CD4-positive, alpha-beta T cell treated with Interleukin-1 beta for 1 hour (primary cell): ENCODE measurements at regions not wholly inside any gene's neighbourhood (a gene's known extent, or its start where the extent isn't known, plus 50 kb on each side); places are given as distances from the start of the nearest gene placed in this dataset.

Source experiments
- DNase-seq, 2 donors: peaks; one replicate each; pipeline ENCODE4 v3.0.0-alpha.2; 2020 to 2022

DNA sequence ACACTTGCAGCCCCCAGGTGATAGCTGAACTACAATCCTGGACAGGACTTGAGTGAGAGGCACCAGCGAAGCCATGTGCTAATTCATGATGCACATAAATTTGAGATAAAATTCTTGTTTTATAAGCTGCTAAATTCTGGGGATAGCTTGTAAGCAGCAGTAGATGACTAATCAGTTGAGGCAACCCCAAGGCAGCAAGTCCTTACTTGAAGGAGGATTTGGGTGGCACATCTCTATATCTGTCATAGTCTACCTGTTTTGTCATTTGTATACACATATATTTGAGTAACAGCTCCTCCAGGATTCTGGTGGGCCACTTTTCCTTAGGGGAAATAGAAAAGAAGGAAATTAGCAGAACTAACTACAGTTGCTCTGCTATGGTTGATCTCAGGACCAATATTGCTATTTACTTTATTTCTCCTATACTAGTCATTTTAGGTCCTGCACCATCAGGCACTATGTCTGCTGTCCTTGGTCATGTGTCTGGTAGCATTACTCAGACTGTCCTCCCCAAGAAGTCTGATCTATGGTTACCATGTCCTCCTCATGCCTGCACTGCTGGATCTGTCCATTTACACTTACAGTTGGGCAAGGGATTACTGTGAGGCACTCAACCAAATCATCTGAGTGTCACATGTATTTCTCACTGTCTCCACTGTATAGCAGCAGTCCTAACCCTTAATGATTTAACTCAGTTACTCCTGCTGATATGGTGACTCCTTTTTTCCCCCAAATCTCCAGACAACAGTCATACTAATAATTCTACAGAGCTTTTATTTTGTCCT is 436.0 kb upstream of the CWC22 start:
- DNase-seq, result no peak

DNA sequence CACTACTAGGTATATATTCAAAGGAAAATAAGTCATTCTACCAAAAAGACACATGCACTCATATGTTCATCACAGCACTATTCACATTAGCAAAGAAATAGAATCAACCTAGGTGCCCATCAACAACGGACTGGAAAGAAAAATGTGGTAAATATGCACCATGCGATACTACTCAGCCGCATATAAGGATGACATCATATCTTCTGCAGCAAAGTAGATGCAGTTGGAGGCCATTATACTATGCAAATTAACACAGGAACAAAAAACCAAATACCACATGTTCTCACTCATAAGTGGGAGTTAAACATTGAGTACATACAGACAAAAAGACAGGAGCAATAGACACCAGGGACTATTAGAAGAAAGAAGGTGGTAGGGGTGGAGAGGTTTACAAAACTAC is 412.1 kb upstream of the CWC22 start:
- no peak for DNase-seq

DNA sequence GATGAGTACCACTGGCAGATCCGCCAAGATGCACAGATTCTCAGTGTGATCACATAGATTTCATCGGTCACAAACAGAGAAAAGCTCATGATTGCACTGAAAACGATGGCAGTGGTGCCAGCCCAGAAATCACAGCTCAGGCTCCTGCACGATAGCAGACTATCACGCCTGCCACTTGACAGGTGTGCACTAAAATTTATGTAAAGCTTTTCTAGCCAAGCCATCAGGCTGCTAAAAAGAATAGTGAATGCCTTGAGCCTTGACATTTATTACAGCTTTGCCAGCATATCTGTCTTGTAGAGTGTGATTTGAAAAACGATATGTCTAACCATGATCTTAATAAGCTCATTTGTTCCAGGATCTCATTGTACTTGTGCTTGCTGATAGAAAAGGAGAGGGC is 409.5 kb upstream of the CWC22 start:
- DNase-seq, result no peak

- DNase-seq, result no peak
Measured at GRCh38 chr2:180413336-180413735, 406.2 kb upstream of the CWC22 start.

GRCh38 chr2:180412219-180412618 is 405.1 kb upstream of the CWC22 start:
- DNase-seq, result no peak

DNA sequence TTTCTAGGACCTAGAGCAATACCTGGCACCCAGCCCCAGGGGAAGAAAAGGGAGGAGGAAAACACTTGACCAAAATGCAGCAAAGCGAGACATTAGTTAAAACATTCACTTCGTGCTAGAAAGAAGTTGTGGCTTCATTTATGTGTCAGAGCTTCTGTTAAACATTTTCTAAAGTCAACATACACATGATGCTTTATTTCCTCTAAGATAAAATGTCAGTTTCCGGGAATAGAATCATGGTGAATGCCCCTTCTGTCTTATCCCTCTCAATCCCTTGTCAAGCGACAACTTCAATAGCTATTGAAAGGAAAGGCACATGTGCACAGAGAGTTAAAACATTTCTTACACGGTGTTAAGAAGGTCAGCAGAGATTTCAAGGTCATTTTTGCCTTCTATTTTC is 404.6 kb upstream of the CWC22 start:
- no peak for DNase-seq

DNA sequence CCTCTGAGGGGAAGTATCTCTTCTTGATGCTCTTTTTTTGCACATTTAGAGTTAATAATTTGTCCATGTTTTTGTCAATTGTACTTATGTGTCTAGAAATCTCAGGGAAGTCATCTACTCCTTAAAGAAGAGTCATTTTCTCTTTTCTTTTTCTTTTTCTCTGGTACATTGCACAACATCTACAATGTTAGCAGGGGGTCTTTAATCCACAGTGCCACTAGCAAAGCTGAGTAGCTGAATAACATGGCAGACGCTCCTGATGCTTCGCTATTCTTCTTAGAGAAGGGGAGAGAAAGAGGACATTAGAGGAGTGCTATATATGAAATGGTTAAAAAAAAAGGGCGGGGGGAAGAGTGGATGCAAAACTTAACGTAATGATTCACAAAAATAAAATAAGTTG is 399.6 kb upstream of the CWC22 start:
- DNase-seq, result no peak

DNA sequence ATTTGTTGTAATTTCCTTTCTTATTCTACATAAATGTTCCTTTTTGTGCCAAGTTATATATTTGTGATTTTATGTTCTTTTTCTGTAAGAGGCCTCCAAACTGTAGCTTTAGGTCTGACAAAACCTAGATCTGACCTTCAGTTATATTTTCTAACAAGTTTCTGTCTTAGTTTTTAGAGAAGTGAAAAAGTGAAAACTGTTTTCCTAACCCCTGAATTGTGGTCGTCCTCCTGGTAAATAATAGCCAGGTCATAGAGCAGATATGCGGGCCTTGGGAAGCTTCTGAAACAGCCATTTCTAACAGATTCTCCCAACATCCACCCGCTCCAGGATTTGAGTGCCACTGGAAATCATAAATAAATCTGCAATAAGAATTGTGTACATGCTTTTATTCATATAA is 398.4 kb upstream of the CWC22 start:
- DNase-seq, result no peak

DNA sequence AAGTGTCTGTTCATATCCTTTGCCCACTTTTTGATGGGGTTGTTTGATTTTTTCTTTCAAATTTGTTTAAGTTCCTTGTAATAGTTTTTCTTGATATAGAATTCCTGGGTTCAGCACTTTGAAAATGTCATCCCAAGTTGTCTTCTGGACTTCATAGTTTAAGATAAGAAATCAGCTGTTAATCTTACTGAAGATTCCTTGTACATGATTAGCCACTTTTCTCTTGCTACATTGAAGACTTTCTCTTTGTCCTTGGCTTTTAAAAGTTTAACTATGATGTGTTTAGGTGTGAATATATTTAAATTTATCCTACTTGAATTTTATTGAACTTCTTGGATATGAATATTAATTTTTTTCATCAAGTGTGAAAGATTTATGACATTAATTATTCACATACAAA is 387.2 kb upstream of the CWC22 start:
- no peak for DNase-seq

GRCh38 chr2:180385601-180386201 is 378.6 kb upstream of the CWC22 start:
- no peak for DNase-seq

DNA sequence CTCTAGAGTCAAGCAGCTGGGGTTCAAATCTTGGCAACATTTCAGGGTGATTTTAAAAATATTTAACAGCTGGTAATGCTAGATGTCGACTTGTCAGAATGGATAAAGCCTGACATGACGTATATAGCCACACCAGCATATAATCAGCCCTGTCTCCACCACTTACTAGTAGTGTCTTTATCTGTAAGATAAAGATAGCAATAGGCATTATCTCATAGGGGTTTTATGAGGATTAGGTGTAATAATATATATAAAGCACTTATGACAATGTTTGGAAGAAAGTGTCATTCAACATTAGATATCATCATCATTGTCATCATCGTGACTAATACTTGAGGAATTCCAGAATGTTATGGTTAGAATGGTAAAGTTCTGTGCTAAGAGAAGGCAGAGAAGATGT is 369.0 kb upstream of the CWC22 start:
- DNase-seq, result no peak

- no peak for DNase-seq
Measured at GRCh38 chr2:180374502-180375281, 367.6 kb upstream of the CWC22 start.

- DNase-seq, result no peak
Measured at GRCh38 chr2:180370511-180371205, 363.6 kb upstream of the CWC22 start.

GRCh38 chr2:180368881-180369280 is 361.8 kb upstream of the CWC22 start:
- DNase-seq, result no peak

GRCh38 chr2:180367815-180368214 is 360.7 kb upstream of the CWC22 start:
- DNase-seq, result no peak

- DNase-seq, result no peak
Measured at GRCh38 chr2:180366481-180366880, 359.4 kb upstream of the CWC22 start.

- no peak for DNase-seq
Measured at GRCh38 chr2:180364719-180365118, 357.6 kb upstream of the CWC22 start.

DNA sequence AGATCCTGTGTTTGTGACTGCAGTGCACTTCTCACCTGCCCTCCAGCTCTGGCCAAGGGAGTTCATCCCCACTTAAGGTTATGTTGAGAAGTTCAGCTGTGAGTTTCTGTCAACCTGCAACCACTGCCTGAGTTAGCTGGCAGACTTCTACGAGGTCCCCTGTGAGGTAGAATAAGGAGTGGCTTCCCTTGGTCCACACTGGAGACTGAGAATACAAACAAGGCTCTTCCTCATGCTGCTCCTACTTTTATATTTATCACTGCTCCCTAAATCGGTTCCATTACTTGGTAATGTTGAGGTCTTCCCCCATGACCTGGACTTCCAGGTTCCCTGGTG is 353.2 kb upstream of the CWC22 start:
- no peak for DNase-seq

DNA sequence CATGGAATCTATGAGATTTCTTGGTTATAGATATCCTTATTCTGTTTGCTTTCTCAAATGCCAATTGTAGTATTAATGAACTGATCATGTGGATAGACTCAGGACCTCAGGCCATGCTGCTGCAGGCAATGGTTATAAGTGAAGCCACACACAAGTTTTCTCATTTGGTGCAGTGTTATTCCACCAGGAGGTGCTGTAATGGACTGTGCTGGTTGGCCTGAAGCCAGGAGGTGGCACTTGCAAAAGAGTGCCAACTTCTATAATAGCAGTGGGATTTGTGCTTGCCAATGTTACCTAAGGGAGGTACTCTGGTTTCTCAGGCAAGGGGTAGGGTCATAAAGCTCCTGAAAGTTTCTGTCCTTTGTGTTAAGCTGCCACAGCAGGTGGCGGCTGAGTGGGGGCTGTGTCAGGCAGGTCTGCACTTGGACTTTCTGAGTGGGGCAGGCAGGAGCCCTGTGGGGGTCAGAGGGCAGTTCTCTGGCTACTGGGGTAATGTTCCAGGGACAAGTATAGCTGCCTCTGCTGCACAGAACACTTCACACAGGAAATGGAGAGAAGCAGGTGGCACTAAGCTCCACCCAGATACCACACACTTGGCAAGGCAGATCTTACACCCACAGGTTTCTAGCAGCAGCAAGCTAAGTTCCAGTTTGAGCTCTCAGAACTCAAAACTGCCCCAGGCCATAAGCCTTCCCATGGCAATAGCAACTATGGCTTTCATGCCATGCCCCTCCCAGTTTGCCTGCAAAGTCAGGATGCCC is 352.6 kb upstream of the CWC22 start:
- DNase-seq, result peak; percentile 11 to 29

GRCh38 chr2:180358458-180358857 is 351.4 kb upstream of the CWC22 start:
- no peak for DNase-seq

- no peak for DNase-seq
Measured at GRCh38 chr2:180356676-180357075, 349.6 kb upstream of the CWC22 start.

DNA sequence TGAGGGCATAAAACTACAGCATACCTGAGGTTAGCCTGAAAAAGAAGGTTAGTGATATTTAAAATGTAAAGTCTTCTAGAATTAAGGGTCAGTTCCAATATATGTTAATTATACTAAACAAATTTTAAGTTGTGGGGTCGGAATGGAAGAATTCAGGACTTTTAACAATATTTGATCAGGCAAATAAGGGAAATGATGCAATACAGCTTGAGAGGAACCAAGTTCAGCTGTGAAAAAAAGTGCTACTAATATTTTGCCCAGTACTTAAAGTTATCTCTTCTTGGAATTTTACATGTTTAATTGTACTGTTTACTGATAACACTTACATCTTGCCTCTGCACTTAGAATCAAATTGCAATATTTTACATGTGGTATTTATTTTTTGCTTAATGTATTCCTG is 345.5 kb upstream of the CWC22 start:
- DNase-seq, result no peak

- DNase-seq, result no peak
Measured at GRCh38 chr2:180349809-180350208, 342.7 kb upstream of the CWC22 start.
